DND-41 (cell line): ENCODE measurements at regions not wholly inside any gene's neighbourhood (a gene's known extent, or its start where the extent isn't known, plus 50 kb on each side); places are given as distances from the start of the nearest gene placed in this dataset.

Experiments
- CTCF ChIP-seq: IDR thresholded peaks from 2 replicates; pipeline ENCODE4 v1.5.1; 2012; ENCODE audit warnings: borderline replicate concordance, low read length, moderate library complexity, mild to moderate bottlenecking; ENCODE audit not compliant: poor library complexity, severe bottlenecking; ENCODE audit errors: extremely low read depth
- EZH2 ChIP-seq: IDR thresholded peaks from 3 replicates; pipeline ENCODE4 v1.6.1; 2012; ENCODE audit warnings: borderline replicate concordance, low read depth, mild to moderate bottlenecking, moderate library complexity, low read length, inconsistent platforms; ENCODE audit not compliant: severe bottlenecking

- TF ChIP-seq CTCF (no peak), EZH2 (no peak)
Measured at GRCh38 chr6:9927275-9927674, 487.6 kb downstream of the TFAP2A start.
